GM23338 (cell line): ENCODE measurements at regions not wholly inside any gene's neighbourhood (a gene's known extent, or its start where the extent isn't known, plus 50 kb on each side); places are given as distances from the start of the nearest gene placed in this dataset.

Source experiments
- NANOG ChIP-seq: IDR thresholded peaks from 2 replicates; pipeline ENCODE4 v1.6.1; 2016; ENCODE audit warnings: antibody characterized with exemption, borderline replicate concordance
- REST ChIP-seq: IDR thresholded peaks from one replicate; pipeline ENCODE4 v1.6.1; 2018; ENCODE audit warnings: antibody characterized with exemption; ENCODE audit not compliant: unreplicated experiment
- ZNF331 ChIP-seq: fragments of 250-450 bp; sonication (Bioruptor Pico); IDR thresholded peaks from 2 replicates; pipeline ENCODE4 v1.5.0; 2020; ENCODE audit warnings: low read depth, mild to moderate bottlenecking, moderate library complexity
- TF ChIP-seq, protein P1 (sequence below): fragments of 250-450 bp; sonication (Bioruptor Pico); IDR thresholded peaks from 2 replicates; pipeline ENCODE4 v1.5.0; 2020; ENCODE audit warnings: mild to moderate bottlenecking, moderate library complexity
- TF ChIP-seq, protein P2 (sequence below), 2 experiments: fragments of 200-600 bp in 1 of 2; sonication (generic) in 1 of 2; conservative IDR thresholded peaks; 2 replicates each; pipeline versions ENCODE4 v1.5.1 to v1.6.1; 2016 to 2017; ENCODE audit warnings: antibody characterized with exemption in 2 of 2, low read depth in 2 of 2, mild to moderate bottlenecking in 2 of 2, moderate library complexity in 1 of 2

GRCh38 chrX:20711366-20711765, 444.7 kb upstream of the RPS6KA3 start (continued):
- TF ChIP-seq, protein P1, sequence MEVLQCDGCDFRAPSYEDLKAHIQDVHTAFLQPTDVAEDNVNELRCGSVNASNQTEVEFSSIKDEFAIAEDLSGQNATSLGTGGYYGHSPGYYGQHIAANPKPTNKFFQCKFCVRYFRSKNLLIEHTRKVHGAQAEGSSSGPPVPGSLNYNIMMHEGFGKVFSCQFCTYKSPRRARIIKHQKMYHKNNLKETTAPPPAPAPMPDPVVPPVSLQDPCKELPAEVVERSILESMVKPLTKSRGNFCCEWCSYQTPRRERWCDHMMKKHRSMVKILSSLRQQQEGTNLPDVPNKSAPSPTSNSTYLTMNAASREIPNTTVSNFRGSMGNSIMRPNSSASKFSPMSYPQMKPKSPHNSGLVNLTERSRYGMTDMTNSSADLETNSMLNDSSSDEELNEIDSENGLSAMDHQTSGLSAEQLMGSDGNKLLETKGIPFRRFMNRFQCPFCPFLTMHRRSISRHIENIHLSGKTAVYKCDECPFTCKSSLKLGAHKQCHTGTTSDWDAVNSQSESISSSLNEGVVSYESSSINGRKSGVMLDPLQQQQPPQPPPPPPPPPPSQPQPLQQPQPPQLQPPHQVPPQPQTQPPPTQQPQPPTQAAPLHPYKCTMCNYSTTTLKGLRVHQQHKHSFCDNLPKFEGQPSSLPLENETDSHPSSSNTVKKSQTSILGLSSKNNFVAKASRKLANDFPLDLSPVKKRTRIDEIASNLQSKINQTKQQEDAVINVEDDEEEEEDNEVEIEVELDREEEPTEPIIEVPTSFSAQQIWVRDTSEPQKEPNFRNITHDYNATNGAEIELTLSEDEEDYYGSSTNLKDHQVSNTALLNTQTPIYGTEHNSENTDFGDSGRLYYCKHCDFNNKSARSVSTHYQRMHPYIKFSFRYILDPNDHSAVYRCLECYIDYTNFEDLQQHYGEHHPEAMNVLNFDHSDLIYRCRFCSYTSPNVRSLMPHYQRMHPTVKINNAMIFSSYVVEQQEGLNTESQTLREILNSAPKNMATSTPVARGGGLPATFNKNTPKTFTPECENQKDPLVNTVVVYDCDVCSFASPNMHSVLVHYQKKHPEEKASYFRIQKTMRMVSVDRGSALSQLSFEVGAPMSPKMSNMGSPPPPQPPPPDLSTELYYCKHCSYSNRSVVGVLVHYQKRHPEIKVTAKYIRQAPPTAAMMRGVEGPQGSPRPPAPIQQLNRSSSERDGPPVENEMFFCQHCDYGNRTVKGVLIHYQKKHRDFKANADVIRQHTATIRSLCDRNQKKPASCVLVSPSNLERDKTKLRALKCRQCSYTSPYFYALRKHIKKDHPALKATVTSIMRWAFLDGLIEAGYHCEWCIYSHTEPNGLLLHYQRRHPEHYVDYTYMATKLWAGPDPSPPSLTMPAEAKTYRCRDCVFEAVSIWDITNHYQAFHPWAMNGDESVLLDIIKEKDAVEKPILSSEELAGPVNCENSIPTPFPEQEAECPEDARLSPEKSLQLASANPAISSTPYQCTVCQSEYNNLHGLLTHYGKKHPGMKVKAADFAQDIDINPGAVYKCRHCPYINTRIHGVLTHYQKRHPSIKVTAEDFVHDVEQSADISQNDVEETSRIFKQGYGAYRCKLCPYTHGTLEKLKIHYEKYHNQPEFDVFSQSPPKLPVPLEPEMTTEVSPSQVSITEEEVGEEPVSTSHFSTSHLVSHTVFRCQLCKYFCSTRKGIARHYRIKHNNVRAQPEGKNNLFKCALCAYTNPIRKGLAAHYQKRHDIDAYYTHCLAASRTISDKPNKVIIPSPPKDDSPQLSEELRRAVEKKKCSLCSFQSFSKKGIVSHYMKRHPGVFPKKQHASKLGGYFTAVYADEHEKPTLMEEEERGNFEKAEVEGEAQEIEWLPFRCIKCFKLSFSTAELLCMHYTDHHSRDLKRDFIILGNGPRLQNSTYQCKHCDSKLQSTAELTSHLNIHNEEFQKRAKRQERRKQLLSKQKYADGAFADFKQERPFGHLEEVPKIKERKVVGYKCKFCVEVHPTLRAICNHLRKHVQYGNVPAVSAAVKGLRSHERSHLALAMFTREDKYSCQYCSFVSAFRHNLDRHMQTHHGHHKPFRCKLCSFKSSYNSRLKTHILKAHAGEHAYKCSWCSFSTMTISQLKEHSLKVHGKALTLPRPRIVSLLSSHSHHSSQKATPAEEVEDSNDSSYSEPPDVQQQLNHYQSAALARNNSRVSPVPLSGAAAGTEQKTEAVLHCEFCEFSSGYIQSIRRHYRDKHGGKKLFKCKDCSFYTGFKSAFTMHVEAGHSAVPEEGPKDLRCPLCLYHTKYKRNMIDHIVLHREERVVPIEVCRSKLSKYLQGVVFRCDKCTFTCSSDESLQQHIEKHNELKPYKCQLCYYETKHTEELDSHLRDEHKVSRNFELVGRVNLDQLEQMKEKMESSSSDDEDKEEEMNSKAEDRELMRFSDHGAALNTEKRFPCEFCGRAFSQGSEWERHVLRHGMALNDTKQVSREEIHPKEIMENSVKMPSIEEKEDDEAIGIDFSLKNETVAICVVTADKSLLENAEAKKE (CRISPR knock-in tag), result no peak
- TF ChIP-seq NANOG, result no peak
- TF ChIP-seq ZNF331 (CRISPR knock-in tag), result no peak
- TF ChIP-seq, protein P2, sequence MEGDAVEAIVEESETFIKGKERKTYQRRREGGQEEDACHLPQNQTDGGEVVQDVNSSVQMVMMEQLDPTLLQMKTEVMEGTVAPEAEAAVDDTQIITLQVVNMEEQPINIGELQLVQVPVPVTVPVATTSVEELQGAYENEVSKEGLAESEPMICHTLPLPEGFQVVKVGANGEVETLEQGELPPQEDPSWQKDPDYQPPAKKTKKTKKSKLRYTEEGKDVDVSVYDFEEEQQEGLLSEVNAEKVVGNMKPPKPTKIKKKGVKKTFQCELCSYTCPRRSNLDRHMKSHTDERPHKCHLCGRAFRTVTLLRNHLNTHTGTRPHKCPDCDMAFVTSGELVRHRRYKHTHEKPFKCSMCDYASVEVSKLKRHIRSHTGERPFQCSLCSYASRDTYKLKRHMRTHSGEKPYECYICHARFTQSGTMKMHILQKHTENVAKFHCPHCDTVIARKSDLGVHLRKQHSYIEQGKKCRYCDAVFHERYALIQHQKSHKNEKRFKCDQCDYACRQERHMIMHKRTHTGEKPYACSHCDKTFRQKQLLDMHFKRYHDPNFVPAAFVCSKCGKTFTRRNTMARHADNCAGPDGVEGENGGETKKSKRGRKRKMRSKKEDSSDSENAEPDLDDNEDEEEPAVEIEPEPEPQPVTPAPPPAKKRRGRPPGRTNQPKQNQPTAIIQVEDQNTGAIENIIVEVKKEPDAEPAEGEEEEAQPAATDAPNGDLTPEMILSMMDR (conservative IDR thresholded peaks at IDR 0.05; ENCODE audit: low read depth in 2 of 2), result no peak
- no peak for TF ChIP-seq REST
